GM21786 (cell line): ENCODE measurements at regions not wholly inside any gene's neighbourhood (a gene's known extent, or its start where the extent isn't known, plus 50 kb on each side); places are given as distances from the start of the nearest gene placed in this dataset.

Experiments
- ATAC-seq: cut with Tn5 transposase; IDR thresholded peaks from one replicate; pipeline ENCODE4 v1.9.1; 2021; ENCODE audit not compliant: unreplicated experiment

DNA sequence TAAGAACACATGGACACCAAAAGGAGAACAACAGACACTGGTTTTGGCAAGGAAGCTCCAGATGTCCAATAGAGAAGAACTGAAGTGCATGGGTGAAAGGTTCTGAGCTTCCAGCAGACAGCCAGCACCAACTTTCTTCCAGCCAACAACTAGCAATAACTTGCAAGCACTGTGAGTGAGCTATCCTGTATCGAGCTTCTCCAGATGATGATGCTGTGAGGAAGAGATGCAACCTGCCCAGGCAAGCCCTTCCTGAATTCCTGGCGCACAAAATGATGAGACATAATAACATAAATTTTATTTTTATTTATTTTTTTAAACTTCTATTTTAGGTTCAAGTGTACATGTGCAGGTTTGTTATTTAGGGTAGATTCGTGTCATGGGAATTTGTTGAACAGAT lies 692.1 kb downstream of the DNAJB9 start:
- ATAC-seq = no peak

DNA sequence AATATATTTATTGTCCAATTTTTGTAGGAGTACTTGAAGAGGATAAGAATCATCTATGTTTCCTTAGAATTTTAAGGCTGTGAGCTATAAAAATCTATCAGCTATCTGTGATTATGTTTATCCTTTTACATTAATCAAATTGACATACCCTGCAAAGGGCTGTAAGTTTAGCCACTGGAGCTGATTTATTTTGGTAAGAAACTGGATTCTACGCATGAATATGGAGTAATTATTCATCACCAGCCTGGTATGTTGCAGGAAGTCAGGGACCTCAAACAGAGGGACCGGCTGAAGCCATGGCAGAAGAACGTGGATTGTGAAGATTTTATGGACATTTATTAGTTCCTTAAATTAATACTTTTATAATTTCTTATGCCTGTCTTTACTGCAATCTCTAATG lies 696.9 kb downstream of the DNAJB9 start:
- ATAC-seq = no peak

DNA sequence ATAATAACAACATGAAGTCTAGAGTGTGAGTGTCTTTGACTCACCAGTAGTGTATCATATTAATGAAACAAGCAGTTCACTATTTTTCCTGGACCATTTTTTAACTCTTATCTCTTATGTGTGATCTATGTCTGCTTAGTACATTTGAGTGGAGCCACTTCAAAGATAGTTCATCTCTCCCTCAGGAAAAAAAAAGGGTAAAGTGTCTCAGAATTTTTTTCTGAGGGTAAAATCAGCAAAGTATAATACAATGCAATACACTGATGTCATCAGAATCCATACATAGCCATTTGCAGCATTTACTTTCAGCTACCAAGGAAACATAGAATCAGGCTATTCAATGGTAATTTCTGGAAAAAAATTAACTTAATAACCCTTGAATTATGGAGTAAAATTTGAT lies 706.7 kb downstream of the DNAJB9 start:
- no peak for ATAC-seq

DNA sequence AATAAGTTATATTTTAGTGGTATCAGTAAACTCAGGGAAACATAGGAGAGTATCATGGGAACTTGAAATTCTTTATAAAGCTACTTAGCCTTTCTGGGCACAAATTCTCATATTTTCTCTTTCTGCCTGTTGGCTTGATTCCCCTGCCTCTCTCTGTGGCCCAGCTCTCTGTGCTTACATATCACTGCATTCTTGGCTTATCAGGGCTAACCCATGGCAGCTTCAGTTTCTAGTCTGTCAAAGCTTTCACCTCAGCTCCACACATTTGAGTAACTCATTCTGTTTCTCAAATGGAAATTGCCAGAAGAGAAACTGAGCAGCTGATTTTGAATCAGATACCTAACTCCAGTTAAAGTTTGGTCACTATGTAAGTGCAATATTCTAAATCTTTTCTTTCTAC lies 713.1 kb downstream of the DNAJB9 start:
- no peak for ATAC-seq

DNA sequence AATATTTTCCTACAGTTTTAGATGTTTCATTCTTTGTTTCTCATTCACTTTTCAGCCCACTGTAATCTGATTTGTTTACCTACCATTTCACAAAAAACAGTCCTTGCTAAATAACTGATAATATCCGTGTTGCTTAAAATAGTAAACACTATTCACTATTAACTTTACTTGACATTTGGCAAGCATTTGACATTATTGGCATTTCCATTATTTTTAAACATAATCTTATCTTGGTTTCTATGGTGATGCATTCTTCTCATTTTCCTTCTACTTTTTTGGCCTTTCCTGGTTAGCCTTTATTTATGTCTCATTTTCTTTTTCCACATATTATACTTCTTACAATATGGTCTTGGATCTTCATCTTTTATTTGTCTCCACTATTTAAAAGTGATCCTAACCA lies 715.3 kb downstream of the DNAJB9 start:
- ATAC-seq = no peak

DNA sequence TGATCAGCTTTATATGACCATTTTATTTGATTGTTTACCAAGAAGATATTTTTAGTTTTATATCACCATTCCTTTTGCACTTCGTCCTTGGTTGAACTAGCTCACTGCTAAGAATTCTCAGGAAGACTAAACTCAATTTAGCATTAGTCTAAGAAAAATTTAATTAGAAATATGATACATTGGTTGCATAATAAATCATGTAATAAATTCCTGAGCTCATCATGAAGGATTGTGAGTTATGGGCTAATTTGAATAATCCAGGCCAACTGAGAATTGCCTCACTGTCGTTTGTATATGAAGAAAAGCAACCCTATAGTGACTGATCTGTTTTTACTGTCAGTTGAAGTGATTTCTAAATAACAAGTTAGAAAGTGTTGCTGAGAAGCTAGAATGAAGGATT lies 725.5 kb downstream of the DNAJB9 start:
- no peak for ATAC-seq

DNA sequence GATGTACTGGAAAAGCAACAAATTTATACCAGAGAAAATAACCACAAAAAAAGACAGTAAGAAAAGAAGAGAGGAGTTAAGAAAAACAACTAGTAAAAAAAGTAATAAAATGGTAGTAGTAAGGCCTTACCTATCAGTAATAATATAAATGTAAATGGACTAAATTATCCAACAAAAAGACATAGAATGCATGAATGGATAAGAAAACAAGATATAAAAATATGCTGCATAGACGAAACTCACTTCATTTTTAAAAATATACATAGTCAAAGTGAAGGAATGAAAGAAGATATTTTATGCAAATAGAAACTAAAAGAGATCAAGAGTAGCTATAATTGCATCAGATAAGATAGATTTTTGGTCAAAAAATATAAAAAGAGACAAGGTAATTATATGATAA lies 739.1 kb downstream of the DNAJB9 start:
- ATAC-seq = no peak

DNA sequence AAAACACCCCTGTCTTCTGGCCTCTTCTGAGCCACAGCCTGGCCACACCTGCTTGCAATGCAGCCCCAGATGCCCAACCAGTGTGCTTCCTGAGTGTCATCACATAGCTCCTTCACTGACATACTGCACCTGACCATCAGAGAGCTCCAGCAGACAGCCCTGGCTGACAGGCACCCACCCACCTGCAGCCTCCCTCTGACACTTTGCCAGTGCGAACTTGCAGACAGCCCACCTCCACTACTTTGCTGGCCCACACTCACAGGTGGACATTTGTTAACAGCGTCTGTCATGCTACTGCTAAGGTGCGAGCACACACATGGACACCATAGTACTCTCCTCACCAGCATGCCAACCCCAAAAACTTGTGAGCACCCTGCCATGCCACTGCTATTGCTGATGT lies 740.1 kb downstream of the DNAJB9 start:
- ATAC-seq = no peak

DNA sequence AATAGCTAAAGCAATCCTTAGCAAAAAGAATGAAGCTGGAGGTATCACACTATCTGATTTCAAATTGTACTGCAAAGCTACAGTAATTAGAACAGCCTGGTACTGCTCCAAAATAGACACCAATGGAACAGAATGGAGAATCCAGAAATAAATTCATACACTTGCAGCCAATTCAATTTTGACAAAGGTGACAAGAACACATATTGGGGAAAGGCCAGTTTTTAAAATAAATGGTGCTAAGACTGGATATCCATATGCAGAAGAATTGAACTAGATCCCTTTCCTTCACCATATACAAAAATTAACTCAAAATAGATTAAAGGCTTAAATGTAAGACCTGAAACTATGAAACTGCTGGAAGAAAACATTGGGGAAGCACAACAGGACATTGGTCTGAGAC lies 748.5 kb downstream of the DNAJB9 start:
- no peak for ATAC-seq

DNA sequence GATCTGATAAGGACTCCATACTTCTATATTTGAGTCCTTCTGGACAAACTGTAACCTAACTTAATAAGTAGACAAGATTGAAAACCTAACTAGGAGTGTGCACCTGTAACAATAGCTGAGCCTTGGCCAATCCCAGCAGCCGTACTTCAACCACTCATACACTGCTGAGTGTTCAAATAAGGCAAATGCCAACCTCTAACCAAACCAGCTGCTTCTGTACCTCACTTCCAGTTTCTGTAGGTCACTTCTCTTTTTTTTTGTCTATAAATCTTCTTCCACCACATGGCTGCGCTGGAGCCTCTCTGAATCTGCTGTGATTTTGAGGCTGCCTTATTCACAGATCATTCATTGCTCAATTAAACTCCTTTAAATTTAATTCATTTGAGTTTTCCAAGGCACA lies 753.2 kb downstream of the DNAJB9 start:
- peak; percentile 65 for ATAC-seq

DNA sequence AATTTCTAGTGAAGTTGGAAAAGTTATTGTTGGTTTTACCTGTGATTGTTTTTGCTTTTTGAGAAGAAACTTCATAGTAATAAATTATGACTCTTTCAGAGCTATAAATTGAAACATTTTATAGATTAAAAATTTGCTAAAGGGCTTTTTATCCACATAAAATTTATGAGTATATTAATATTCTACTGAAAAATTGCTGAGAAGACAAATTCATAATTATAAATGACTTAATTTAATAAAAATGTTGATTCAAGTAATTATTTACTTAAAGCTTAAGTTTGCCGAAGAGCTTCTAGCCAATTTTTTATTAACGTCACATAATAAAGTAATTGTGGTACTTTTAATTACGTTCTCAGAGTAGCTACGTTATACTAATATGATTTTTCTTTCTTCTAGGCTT lies 761.7 kb downstream of the DNAJB9 start:
- no peak for ATAC-seq

DNA sequence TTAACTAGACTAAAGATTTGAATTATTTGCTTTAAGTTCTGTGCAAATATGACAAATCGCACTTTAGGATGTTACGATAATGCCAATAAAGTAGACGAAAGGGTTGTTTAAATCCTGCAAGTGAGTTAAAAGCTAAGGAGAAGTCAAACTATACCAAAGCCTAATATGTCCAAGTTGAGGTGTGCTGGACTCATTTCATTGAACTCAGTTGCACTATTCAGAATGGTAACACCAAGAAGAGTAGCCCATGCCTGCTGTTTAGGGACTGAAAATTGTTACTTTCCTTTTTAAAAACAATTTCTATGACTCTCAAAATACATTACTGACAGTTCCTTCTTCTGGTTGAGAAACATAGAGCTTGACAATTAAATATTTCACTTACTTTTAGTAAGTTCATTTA lies 766.3 kb downstream of the DNAJB9 start:
- no peak for ATAC-seq

DNA sequence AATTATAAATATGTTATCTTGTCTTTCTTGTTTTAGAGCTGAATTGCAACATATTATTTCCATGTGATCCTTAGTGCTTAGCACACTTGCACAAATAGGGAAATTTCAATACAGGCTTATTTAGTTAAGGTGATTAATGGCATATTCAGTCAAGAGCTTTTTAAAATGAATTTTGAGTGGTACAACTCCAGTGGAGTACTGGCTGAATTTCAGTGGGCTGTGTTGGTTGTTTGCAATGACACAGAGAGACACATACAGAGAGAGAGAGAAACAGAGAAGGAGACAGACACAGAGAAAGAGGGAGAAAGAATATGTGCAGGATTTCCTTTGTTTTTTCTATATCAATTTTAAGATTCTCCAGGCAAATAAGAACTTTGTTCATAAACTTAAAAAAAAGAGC lies 766.9 kb downstream of the DNAJB9 start:
- no peak for ATAC-seq

DNA sequence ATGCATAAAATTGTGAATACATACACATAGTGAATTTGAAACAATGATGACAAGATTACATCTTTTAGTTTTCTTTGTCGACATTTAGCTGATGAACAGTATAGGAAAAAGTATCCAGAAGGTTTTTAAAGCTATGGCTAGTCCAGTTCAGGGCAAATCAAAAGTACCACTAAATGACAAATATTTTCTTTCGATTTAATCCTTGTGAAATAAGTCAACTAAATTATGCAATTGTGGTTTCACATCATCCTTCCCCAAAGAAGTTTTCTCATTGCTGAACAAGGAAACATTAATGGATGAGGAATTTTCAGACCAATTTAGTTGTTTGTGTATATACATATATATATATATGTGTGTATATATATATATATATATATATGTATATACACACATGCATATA lies 774.0 kb downstream of the DNAJB9 start:
- no peak for ATAC-seq

DNA sequence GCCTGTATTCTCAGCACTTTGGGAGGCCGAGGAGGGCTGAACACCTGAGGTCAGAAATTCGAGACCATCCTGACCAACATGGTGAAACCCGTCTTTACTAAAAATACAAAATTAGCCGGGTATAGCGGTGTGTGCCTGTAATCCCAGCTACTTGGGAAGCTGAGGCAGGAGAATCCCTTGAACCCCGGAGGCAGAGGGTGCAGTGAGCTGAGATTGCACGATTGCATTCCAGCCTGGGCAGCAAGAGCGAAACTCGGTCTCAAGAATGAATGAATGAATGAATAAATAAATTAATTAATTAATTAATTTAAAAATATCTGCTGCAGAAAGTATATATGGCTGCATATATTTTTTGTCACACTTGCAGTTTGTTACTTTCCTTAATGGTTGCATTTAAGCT lies 781.8 kb downstream of the DNAJB9 start:
- no peak for ATAC-seq

DNA sequence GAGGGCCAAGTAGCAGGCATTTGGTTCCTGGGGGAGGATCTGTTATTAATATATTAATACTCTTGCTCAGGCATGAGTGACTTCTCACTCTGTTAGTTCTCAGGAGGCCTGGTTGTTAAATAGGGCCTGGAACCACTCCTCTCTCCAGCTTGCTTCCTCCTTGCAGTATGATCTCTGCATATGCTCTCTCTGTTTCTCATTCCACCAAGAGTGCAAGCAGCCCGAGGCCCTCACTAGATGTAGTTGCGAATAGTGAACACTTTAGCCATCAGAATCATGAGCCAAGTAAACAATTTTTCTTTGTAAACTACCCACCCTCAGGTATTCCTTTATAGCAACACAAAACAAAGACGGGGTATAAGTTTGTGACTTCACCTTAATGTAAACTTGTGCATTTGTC lies 784.3 kb downstream of the DNAJB9 start:
- no peak for ATAC-seq

DNA sequence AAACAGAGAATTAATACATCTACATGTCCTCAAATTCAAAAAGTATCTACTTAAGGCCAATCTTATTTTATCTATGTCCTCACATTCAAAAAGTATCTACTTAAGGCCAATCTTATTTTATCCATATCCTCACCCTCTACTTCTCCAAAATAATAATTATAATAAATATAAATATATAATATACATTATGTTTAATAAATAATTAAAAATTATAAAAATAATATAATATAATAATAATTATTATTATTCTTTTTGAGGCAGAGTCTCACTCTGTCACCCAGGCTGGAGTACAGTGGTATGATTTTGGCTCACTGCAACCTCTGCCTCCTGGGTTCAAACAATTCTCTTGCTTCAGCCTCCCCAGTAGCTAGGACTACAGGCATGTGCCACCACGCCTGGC lies 784.9 kb downstream of the DNAJB9 start:
- no peak for ATAC-seq

DNA sequence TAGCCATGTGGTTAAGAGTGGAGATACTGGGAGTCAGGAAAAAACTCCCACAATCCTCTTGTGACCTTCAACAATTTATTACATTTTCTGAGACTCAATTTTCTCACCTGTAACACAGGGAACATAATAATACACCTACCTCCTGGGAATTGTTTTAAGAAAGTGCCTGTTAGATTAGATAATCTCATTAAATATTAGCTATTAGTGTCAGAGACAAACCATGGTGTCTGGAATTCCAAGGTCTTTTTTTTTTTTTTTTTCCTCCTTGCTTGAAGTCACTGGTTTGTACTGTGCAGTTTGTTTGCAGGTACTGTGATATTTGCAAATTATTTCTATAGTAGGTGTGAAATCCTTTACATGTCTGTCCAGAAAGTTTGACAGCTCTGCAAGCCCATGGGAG lies 806.1 kb downstream of the DNAJB9 start:
- no peak for ATAC-seq

DNA sequence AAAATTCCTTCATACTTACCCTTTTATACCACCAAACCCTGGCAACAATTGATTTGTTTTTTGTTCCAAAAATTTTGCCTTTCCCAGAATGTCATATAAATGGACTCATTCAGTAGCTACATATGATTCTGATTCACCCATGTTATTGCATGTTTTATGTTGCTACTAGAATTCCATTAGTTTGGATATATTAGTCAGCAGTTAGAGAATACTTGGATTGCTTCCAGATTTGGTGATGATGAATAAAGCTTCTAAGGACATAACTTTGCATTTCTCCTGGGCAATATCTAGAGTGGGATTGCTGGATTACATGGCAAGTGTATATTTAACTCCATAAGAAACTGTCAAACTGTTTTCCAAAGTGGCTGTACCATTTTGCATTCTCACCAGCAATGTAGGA lies 806.9 kb downstream of the DNAJB9 start:
- no peak for ATAC-seq

DNA sequence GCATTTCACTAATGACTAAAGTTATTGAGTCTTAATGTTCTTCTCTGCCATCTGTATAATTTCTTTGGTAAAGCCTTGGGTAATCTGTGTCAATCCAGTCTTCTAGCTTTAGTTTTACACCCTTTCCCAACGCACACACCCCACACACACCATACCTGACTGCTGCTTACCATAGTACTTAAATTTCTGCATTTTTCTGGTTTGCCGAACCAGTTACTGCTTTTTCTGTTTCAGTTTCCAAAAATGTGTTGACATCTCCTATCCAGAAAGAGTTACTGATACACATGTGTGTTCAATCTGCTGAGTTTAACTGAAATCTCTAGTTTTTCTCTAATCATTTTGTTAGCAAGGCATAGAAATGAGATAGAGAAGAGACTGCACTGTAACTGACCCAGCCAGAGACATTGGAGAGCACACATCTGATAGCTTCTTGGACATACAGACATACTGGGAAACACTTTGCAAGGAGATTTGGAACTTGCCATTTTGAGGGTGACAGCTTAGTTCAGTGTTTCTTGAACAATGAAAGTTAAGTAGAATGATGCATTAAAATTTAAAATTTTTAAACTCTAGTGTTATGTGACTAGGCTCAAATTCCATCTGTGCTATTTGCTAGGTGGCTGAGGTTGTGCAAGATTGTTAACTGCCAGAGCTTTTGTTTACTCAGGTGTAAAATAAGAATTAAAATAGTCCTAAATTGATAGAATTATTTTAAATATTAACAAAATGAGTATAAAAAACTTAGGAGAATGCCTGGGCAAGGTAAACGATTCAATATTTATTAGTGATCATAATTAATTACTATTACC lies 807.6 kb downstream of the DNAJB9 start:
- ATAC-seq = no peak

DNA sequence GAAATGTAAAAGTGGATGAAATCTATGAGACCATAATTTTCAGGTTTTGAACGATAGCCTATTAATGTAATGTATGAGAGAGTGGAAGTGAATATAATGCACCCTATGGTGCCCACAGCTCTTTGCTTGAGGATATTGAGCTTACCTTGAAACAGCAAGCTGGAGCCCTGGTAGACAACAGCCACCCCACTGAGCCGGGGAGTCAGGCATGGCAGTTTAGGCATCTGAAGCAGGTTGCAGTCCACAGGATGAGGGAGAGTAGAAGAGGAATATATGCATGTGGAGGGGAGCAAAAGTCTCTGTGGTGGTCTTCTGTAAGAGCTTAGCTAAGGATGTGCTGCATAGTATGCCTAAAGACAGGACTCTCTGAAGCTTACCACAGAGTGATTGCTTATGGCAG lies 817.3 kb downstream of the DNAJB9 start:
- no peak for ATAC-seq

DNA sequence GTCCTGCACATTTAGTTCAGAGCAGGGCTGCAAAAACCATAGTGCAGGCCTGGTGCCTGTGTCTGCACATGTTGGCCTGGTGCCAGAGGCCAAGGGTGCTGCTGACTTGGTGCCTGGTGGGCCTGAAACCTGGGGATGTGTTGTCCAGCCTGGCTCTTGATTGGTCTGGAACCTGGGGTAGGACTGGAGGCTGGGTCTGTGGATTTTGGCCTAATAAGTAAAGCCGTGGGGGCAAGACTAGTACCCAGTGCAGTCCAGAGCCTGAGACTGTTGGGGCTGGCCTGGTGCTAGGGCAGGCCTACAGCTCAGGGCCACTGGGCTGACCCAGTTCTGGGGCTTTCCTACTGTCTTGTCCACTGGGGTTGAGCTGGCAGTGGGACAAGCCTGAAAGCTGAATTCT lies 817.9 kb downstream of the DNAJB9 start:
- ATAC-seq = no peak

DNA sequence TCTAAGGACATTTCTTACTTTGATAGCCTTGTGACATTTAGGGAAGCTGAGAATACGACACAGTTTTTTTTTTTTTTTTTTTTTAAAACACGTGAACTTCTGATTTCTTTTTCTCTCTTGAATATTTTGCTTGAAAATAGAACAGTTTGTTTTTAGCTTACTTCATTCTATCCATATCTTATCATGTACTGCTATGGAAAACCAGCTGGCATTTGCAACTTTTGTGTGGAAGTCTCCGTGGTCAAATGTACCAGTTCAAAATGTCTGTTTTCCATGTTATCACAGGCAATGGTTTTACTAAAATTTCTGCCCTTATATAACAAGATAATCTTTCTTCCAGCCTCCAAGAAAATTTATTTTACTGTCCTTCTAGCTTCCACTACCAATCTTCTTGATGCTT lies 821.6 kb downstream of the DNAJB9 start:
- no peak for ATAC-seq
